ENCODE measurements at regions not wholly inside any gene's neighbourhood (a gene's known extent, or its start where the extent isn't known, plus 50 kb on each side); places are given as distances from the start of the nearest gene placed in this dataset.

- peaks cover 42 to 50% of the 10 kb centered on the region in 2 experiments for H3K4me1 ChIP-seq (ENCODE audit: control insufficient read depth in 1 of 2, insufficient read depth in 1 of 2, low read depth in 1 of 2, low read length in 1 of 2)
- no peak for TF ChIP-seq CTCF (IDR thresholded peaks at IDR 0.05)
- no peak overlapping the region for H3K27ac ChIP-seq
- no peak overlapping the region for H3K4me3 ChIP-seq (ENCODE audit: low read depth in 1 of 2, low read length in 1 of 2)
- no peaks in the 10 kb centered on the region for H3K36me3 ChIP-seq
- H3K9me3 ChIP-seq: no peaks in the 10 kb centered on the region
- no peaks in the 10 kb centered on the region for H3K27me3 ChIP-seq
Observed at GRCh38 chr2:8409461-8410260, 272.2 kb upstream of the ID2 start.

GRCh38 chr2:8412082-8412481 is 269.8 kb upstream of the ID2 start:
- Histone ChIP-seq H3K27me3 (no peaks in the 10 kb centered on the region), H3K4me3 (ENCODE audit: low read depth in 1 of 2, low read length in 1 of 2) (peak overlapping the region in 1 of 2 experiments; percentile 42), H3K4me1 (ENCODE audit: control insufficient read depth in 1 of 2, insufficient read depth in 1 of 2, low read depth in 1 of 2, low read length in 1 of 2) (peaks cover 66 to 67% of the 10 kb centered on the region in 2 experiments), H3K36me3 (no peaks in the 10 kb centered on the region), H3K27ac (peak overlapping the region; percentile 98), H3K9me3 (no peaks in the 10 kb centered on the region)
- TF ChIP-seq CTCF (IDR thresholded peaks at IDR 0.05): no peak

GRCh38 chr2:8412586-8412985 is 269.3 kb upstream of the ID2 start:
- Histone ChIP-seq H3K9me3 (no peaks in the 10 kb centered on the region), H3K4me3 (ENCODE audit: low read depth in 1 of 2, low read length in 1 of 2) (peak overlapping the region; percentile 32 to 42), H3K27ac (peak overlapping the region; percentile 98), H3K36me3 (no peaks in the 10 kb centered on the region), H3K4me1 (ENCODE audit: control insufficient read depth in 1 of 2, insufficient read depth in 1 of 2, low read depth in 1 of 2, low read length in 1 of 2) (peaks cover 71 to 72% of the 10 kb centered on the region in 2 experiments), H3K27me3 (no peaks in the 10 kb centered on the region)
- no peak for TF ChIP-seq CTCF (IDR thresholded peaks at IDR 0.05)

- H3K27me3 ChIP-seq: no peaks in the 10 kb centered on the region
- H3K27ac ChIP-seq: peak overlapping the region; percentile 98
- H3K9me3 ChIP-seq: no peaks in the 10 kb centered on the region
Observed at GRCh38 chr2:8413589-8414135, 268.2 kb upstream of the ID2 start.

More at GRCh38 chr2:8413589-8414135, 268.2 kb upstream of the ID2 start:
- TF ChIP-seq CTCF (IDR thresholded peaks at IDR 0.05): no peak
- Histone ChIP-seq H3K4me1 (ENCODE audit: control insufficient read depth in 1 of 2, insufficient read depth in 1 of 2, low read depth in 1 of 2, low read length in 1 of 2) (peaks cover 77 to 78% of the 10 kb centered on the region in 2 experiments), H3K36me3 (no peaks in the 10 kb centered on the region), H3K4me3 (ENCODE audit: low read depth in 1 of 2, low read length in 1 of 2) (peak overlapping the region; percentile 32 to 42)
